SK-N-SH (cell line): ENCODE measurements at regions not wholly inside any gene's neighbourhood (a gene's known extent, or its start where the extent isn't known, plus 50 kb on each side); places are given as distances from the start of the nearest gene placed in this dataset.

Source experiments
- CTCF ChIA-PET: fragments of 300-600, 350-600 bp; formaldehyde crosslinking; extraction: SDS; loops from one replicate; lab custom pipeline; 2021; lab: Yijun Ruan, JAX
- POLR2A ChIA-PET: fragments of 350-600 bp; sonication (Branson Sonifier 250); formaldehyde crosslinking; extraction: SDS; loops from one replicate; lab custom pipeline; 2020; ENCODE audit warnings: antibody characterized with exemption, inconsistent platforms; lab: Yijun Ruan, JAX
- DNase-seq: peaks from one replicate; pipeline ENCODE4 v3.0.0; 2012
- H2AFZ ChIP-seq: fragments of 200-600 bp; sonication (generic); 2 replicates; pipeline ENCODE4 v1.8.1; 2016; ENCODE audit warnings: antibody characterized with exemption, mild to moderate bottlenecking, low read depth
- H3F3A ChIP-seq: fragments of 200-600 bp; sonication (generic); replicated peaks from 2 replicates; pipeline ENCODE3; 2016; ENCODE audit warnings: antibody characterized with exemption, mild to moderate bottlenecking; ENCODE audit not compliant: insufficient read depth
- H3K27ac ChIP-seq, 2 experiments: fragments of 200-500 bp in 1 of 2; fragments of 200-600 bp in 1 of 2; sonication (Bioruptor generic) in 1 of 2; sonication (generic), shearing (Covaris generic) in 1 of 2; 2 replicates each; pipeline versions ENCODE4 v1.5.1 to v1.6.1; 2014 to 2016; ENCODE audit warnings: low read depth in 2 of 2, inconsistent platforms in 1 of 2, low read length in 1 of 2, mild to moderate bottlenecking in 1 of 2, mixed read lengths in 1 of 2
- H3K27me3 ChIP-seq: fragments of 200-600 bp; sonication (generic), shearing (Covaris generic); 2 replicates; pipeline ENCODE4 v1.6.1; 2016; ENCODE audit warnings: mixed run types; ENCODE audit not compliant: insufficient read depth
- H3K36me3 ChIP-seq, 2 experiments: fragments of 200-500 bp in 1 of 2; fragments of 200-600 bp in 1 of 2; sonication (Bioruptor generic) in 1 of 2; sonication (generic) in 1 of 2; replicated peaks in 1 of 2; 2 replicates each; pipeline versions ENCODE3 to v1.5.1; 2014 to 2016; ENCODE audit warnings: low read length in 1 of 2, mild to moderate bottlenecking in 1 of 2; ENCODE audit not compliant: insufficient read depth in 2 of 2, control insufficient read depth in 1 of 2
- H3K4me1 ChIP-seq, 2 experiments: fragments of 200-500 bp in 1 of 2; fragments of 200-600 bp in 1 of 2; sonication (Bioruptor generic) in 1 of 2; sonication (generic), shearing (Covaris generic) in 1 of 2; 2 replicates each; pipeline versions ENCODE4 v1.5.1 to v1.6.1; 2014 to 2016; ENCODE audit warnings: low read depth in 1 of 2, low read length in 1 of 2, mixed run types in 1 of 2; ENCODE audit not compliant: insufficient read depth in 2 of 2, control insufficient read depth in 1 of 2
- H3K4me2 ChIP-seq: fragments of 200-600 bp; sonication (generic), shearing (Covaris generic); 2 replicates; pipeline ENCODE4 v1.6.1; 2017; ENCODE audit warnings: mixed run types
- H3K4me3 ChIP-seq, 2 experiments: fragments of 200-500 bp in 1 of 2; fragments of 200-600 bp in 1 of 2; sonication (Bioruptor generic) in 1 of 2; sonication (generic), shearing (Covaris generic) in 1 of 2; 2 replicates each; pipeline versions ENCODE4 v1.5.1 to v1.8.1; 2014 to 2016; ENCODE audit warnings: low read depth in 2 of 2, inconsistent platforms in 1 of 2, low read length in 1 of 2, mild to moderate bottlenecking in 1 of 2, mixed read lengths in 1 of 2, moderate library complexity in 1 of 2
- H3K79me2 ChIP-seq: fragments of 200-600 bp; sonication (generic); 2 replicates; pipeline ENCODE4 v1.8.1; 2017; ENCODE audit warnings: mild to moderate bottlenecking; ENCODE audit not compliant: insufficient read depth
- H3K9ac ChIP-seq: fragments of 200-600 bp; sonication (generic); 2 replicates; pipeline ENCODE4 v1.6.1; 2017; ENCODE audit warnings: mixed run types
- H3K9me2 ChIP-seq: fragments of 200-600 bp; sonication (generic); 2 replicates; pipeline ENCODE4 v1.6.1; 2017; ENCODE audit warnings: mixed run types
- H3K9me3 ChIP-seq: fragments of 200-600 bp; sonication (generic); 2 replicates; pipeline ENCODE4 v1.6.1; 2017; ENCODE audit warnings: mixed run types, mild to moderate bottlenecking, moderate library complexity
- H4K20me1 ChIP-seq: fragments of 200-600 bp; sonication (generic); 2 replicates; pipeline ENCODE4 v1.6.1; 2017; ENCODE audit warnings: mild to moderate bottlenecking, mixed run types; ENCODE audit not compliant: insufficient read depth
- EZH2phosphoT487 ChIP-seq: fragments of 200-600 bp; sonication (generic); IDR thresholded peaks from 2 replicates; pipeline ENCODE4 v1.6.1; 2017; ENCODE audit warnings: low read depth, mixed run types, mild to moderate bottlenecking, antibody characterized with exemption, moderate library complexity, borderline replicate concordance
- FOSL2 ChIP-seq: IDR thresholded peaks from 2 replicates; pipeline ENCODE4 v1.4.0; 2012; ENCODE audit warnings: low read depth, mild to moderate bottlenecking, moderate library complexity, borderline replicate concordance
- FOXJ3 ChIP-seq: sonication (generic); formaldehyde crosslinking; IDR thresholded peaks from 2 replicates; pipeline ENCODE4 v1.5.1; 2020; ENCODE audit warnings: mild to moderate bottlenecking, missing genetic modification reagents
- FOXM1 ChIP-seq: IDR thresholded peaks from 2 replicates; pipeline ENCODE4 v1.4.0; 2012; ENCODE audit warnings: low read depth, mild to moderate bottlenecking
- GATA2 ChIP-seq: sonication (generic); formaldehyde crosslinking; IDR thresholded peaks from 2 replicates; pipeline ENCODE4 v1.5.0; 2020; ENCODE audit warnings: mild to moderate bottlenecking, missing genetic modification reagents
- JUND ChIP-seq: IDR thresholded peaks from 2 replicates; pipeline ENCODE4 v1.4.0; 2012
- MAX ChIP-seq: IDR thresholded peaks from 2 replicates; pipeline ENCODE4 v1.4.0; 2012; ENCODE audit warnings: low read depth
- MEF2A ChIP-seq: IDR thresholded peaks from 2 replicates; pipeline ENCODE4 v1.4.0; 2012; ENCODE audit warnings: low read depth, borderline replicate concordance
- MXI1 ChIP-seq: IDR thresholded peaks from 2 replicates; pipeline ENCODE4 v1.6.1; 2012; ENCODE audit warnings: mild to moderate bottlenecking, low read depth, low read length, improper control_type of control experiment
- POLR2AphosphoS5 ChIP-seq: IDR thresholded peaks from 2 replicates; pipeline ENCODE4 v1.6.1; 2012; ENCODE audit warnings: low read depth, low read length
- RCOR1 ChIP-seq: fragments of 150-350 bp; IDR thresholded peaks from 2 replicates; pipeline ENCODE4 v1.6.1; 2017; ENCODE audit warnings: antibody characterized with exemption, low read length
- RFX5 ChIP-seq: IDR thresholded peaks from 2 replicates; pipeline ENCODE4 v1.6.1; 2012; ENCODE audit warnings: mild to moderate bottlenecking, improper control_type of control experiment, low read length
- SIN3A ChIP-seq: IDR thresholded peaks from 2 replicates; pipeline ENCODE4 v1.6.1; 2012; ENCODE audit warnings: low read depth, mild to moderate bottlenecking, low read length, moderate library complexity, borderline replicate concordance
- TAF1 ChIP-seq: IDR thresholded peaks from 2 replicates; pipeline ENCODE4 v1.6.1; 2012; ENCODE audit warnings: low read depth, mild to moderate bottlenecking, low read length, moderate library complexity, borderline replicate concordance
- USF1 ChIP-seq: IDR thresholded peaks from 2 replicates; pipeline ENCODE4 v1.4.0; 2012; ENCODE audit warnings: low read depth, borderline replicate concordance
- USF2 ChIP-seq: fragments of 150-350 bp; IDR thresholded peaks from 2 replicates; pipeline ENCODE4 v1.6.1; 2017; ENCODE audit warnings: antibody characterized with exemption, low read length, low read depth, borderline replicate concordance
- YY1 ChIP-seq: IDR thresholded peaks from 2 replicates; pipeline ENCODE4 v1.4.0; 2012; ENCODE audit warnings: low read depth, mild to moderate bottlenecking
- ZBTB33 ChIP-seq: IDR thresholded peaks from 2 replicates; pipeline ENCODE4 v1.4.0; 2012; ENCODE audit warnings: low read depth, borderline replicate concordance
- WGBS: methylation state at CpG from one replicate; pipeline ENCODE4 v1.1.6; 2017; ENCODE audit warnings: low lambda C conversion rate; 5-methylcytosine and 5-hydroxymethylcytosine counted together

GRCh38 chr18:30572214-30572613 is 470.3 kb downstream of the DSC3 start:
- CTCF ChIA-PET: interaction anchor here (1.4 kb wide), 1 partner anchor 10 kb away, joined by 4 read pairs; no protein-coding TSS in a partner anchor
- H3K9ac ChIP-seq: no peak overlapping the region
- no peak overlapping the region for H3K27ac ChIP-seq
- no peaks in the 10 kb centered on the region for H4K20me1 ChIP-seq
- no peaks in the 10 kb centered on the region for H3K79me2 ChIP-seq
- H3K4me2 ChIP-seq: no peak overlapping the region
- H3F3A ChIP-seq: no peaks in the 10 kb centered on the region
- DNase-seq: no peak
- no peaks in the 10 kb centered on the region for H3K36me3 ChIP-seq
- no peaks in the 10 kb centered on the region for H3K9me3 ChIP-seq
- no peaks in the 10 kb centered on the region; the same call in 1 of the 2 replicates for H3K9me2 ChIP-seq
- no peaks in the 10 kb centered on the region for H3K4me1 ChIP-seq
- no peak for TF ChIP-seq FOSL2
- no peak for TF ChIP-seq MAX
- no peak for TF ChIP-seq MEF2A
- no peak for TF ChIP-seq MXI1
- no peak for TF ChIP-seq GATA2 (CRISPR knock-in tag)
- TF ChIP-seq YY1: no peak
- TF ChIP-seq FOXJ3 (CRISPR knock-in tag): no peak
- no peak for TF ChIP-seq JUND
- TF ChIP-seq USF2: no peak
- no peak for TF ChIP-seq SIN3A
- TF ChIP-seq TAF1: no peak
- TF ChIP-seq POLR2AphosphoS5: no peak
- no peak for TF ChIP-seq ZBTB33
- TF ChIP-seq RFX5: no peak
- no peak for TF ChIP-seq RCOR1
- TF ChIP-seq USF1: no peak
- no peak for TF ChIP-seq FOXM1
- TF ChIP-seq EZH2phosphoT487: no peak
- TF ChIP-seq, all 33 proteins: peak for 0
- no peaks in the 10 kb centered on the region for H3K27me3 ChIP-seq
- 2% methylated on average over 2 of the region's 2 CpGs for WGBS
- H3K4me3 ChIP-seq: no peak overlapping the region
- no peak overlapping the region for H2AFZ ChIP-seq
- POLR2A ChIA-PET: no interaction called here
